Fibroblast of gingiva (primary cell): ENCODE measurements at regions not wholly inside any gene's neighbourhood (a gene's known extent, or its start where the extent isn't known, plus 50 kb on each side); places are given as distances from the start of the nearest gene placed in this dataset.

ENCODE experiments used
- DNase-seq: peaks from one replicate; pipeline ENCODE4 v3.0.0-alpha.2; 2011; ENCODE audit warnings: low read depth

- no peak for DNase-seq
Observed at GRCh38 chr13:39938596-39938995, 283.1 kb downstream of the COG6 start.

GRCh38 chr13:39941236-39941635 is 285.8 kb downstream of the COG6 start:
- DNase-seq: no peak

GRCh38 chr13:39941911-39942551 is 286.6 kb downstream of the COG6 start:
- no peak for DNase-seq

- peak; percentile 68 for DNase-seq
Observed at GRCh38 chr13:39942552-39943273, 287.3 kb downstream of the COG6 start.

GRCh38 chr13:39943711-39944110 is 288.2 kb downstream of the COG6 start:
- no peak for DNase-seq

GRCh38 chr13:39945226-39945625 is 289.8 kb downstream of the COG6 start:
- no peak for DNase-seq

GRCh38 chr13:39946769-39947168 is 291.3 kb downstream of the COG6 start:
- no peak for DNase-seq

- DNase-seq: no peak
Observed at GRCh38 chr13:39951301-39951700, 295.8 kb downstream of the COG6 start.

GRCh38 chr13:39952249-39953233 is 297.1 kb downstream of the COG6 start:
- no peak for DNase-seq

- DNase-seq: no peak
Observed at GRCh38 chr13:39954476-39954875, 299.0 kb downstream of the COG6 start.

GRCh38 chr13:39955560-39955959 is 300.1 kb downstream of the COG6 start:
- DNase-seq: no peak

GRCh38 chr13:39956036-39956435 is 300.6 kb downstream of the COG6 start:
- no peak for DNase-seq

GRCh38 chr13:39957868-39958677 is 302.6 kb downstream of the COG6 start:
- DNase-seq: no peak

GRCh38 chr13:39959497-39960144 is 304.2 kb downstream of the COG6 start:
- no peak for DNase-seq

GRCh38 chr13:39960191-39960590 is 304.7 kb downstream of the COG6 start:
- no peak for DNase-seq

- DNase-seq: no peak
Observed at GRCh38 chr13:39961036-39961435, 305.6 kb downstream of the COG6 start.

- no peak for DNase-seq
Observed at GRCh38 chr13:39963612-39964011, 308.1 kb downstream of the COG6 start.

GRCh38 chr13:39965309-39965708 is 309.8 kb downstream of the COG6 start:
- DNase-seq: no peak

- no peak for DNase-seq
Observed at GRCh38 chr13:39967199-39967959, 311.9 kb downstream of the COG6 start.
